Right kidney (tissue), 1 donor: ENCODE measurements at regions not wholly inside any gene's neighbourhood (a gene's known extent, or its start where the extent isn't known, plus 50 kb on each side); places are given as distances from the start of the nearest gene placed in this dataset.

Experiments
- DNase-seq: peaks from one replicate; pipeline ENCODE4 v3.0.0-alpha.2; 2016

DNA sequence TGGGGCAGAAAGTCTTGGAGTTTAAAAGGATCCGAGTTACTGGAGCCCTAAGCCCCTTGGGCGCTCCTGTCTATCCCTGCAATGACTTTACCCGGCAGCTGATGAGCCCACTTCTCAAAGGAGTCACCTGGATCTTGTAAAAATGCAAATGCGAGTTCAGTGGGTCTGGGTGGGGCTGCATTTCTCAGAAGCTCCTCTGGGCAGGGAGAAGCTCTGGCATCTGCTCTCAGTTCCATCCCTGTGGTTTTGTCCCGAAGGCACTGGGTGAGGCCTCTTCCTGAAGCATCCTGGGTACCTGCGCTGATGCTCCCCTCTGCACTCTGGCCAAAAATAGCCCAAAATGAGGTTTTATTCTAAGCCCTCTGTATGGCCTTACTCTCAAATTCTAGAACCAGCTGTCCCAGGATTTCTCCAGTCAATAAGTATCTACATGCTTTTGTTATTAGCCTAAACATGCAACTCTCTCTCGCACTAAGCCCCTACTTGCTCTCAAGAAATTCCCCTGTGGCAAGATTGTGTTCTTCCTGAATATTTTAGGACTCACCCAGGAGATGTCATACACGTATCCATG lies 167.8 kb upstream of the APCDD1 start:
- no peak for DNase-seq

DNA sequence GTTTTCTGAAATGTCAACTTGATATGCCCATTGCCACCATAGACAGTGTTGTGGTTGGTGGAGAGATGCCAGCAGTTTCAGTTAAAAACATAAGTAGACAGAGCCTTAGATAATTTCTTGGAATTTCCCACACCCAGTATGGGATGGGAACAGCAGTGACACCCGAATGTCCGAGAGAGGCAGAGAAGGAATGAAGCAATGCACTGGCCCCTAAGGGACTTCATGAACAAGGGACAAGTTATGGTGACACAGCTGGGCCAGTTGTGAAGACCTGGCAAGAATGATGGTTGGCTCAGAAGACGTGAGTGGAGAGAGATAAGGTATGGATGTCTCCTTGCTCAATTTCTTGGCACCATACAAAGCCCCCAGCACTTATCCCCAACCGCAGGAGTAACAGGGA lies 165.2 kb upstream of the APCDD1 start:
- DNase-seq = no peak

GRCh38 chr18:10289951-10290637 lies 164.3 kb upstream of the APCDD1 start:
- no peak for DNase-seq

GRCh38 chr18:10290638-10291235 lies 163.7 kb upstream of the APCDD1 start:
- DNase-seq = no peak

DNA sequence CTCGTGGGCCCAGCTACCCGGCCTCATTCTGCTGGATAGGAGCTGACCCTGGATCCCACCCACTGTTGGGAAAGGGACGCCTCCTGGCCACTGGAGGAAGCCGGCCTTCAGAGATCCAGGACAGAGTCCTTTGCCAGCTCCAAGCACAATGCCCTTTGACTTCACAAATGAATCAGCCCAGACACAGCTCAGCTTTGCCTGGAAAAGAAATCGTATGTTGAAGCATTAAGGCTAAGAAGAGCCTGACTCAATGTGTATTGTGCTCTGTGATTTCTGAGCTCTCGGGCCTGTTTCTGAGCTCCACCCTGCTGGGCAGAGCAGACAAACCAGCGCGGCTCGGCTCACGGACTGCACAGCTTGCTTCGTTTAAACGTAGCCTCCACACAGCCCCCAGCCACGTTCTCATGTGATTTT lies 162.9 kb upstream of the APCDD1 start:
- no peak for DNase-seq

DNA sequence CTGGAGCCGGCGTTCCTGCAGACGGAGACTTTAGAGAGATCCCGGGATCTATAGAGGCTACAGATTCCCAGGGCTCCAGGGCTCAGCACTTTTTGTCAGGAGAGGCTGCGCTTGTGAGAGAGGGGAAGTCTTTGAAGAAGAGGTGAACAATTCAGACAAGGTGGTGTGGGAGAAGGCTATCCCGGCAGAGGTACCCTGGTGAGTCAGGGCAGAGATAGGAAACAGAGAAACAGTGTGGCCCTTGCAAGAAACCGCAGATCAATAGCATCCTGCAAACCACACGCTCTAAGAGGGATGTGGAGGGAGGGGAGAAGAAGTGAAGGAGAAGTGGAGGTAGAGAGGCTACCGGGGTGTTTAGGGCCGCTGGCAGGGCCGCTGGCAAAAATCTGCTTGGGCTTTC lies 160.5 kb upstream of the APCDD1 start:
- no peak for DNase-seq

GRCh38 chr18:10295751-10296150 lies 158.7 kb upstream of the APCDD1 start:
- no peak for DNase-seq

GRCh38 chr18:10296491-10296890 lies 157.9 kb upstream of the APCDD1 start:
- no peak for DNase-seq

- no peak for DNase-seq
Observed at GRCh38 chr18:10297086-10297485, 157.3 kb upstream of the APCDD1 start.

GRCh38 chr18:10298346-10298745 lies 156.1 kb upstream of the APCDD1 start:
- DNase-seq = no peak

DNA sequence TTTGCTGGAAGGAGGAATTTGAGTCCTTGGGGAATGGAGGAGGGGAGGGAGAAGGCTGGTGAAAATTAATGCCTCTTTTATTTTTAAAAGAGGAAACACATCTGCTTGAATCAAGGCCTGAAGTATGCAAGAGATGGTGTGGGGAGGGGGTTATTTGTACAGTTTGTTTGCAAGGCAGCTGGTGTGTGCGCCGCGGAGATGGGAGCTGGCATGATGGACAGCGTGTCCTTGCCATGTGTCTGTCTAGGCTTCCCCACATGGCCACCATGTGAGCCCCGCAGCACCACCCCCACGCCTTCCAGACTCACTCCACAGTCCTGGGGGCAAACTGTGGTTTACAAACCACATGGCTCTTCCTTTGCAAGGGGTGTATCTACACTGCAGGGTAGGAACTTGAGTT lies 154.8 kb upstream of the APCDD1 start:
- DNase-seq = no peak

GRCh38 chr18:10300739-10301138 lies 153.7 kb upstream of the APCDD1 start:
- DNase-seq = no peak

DNA sequence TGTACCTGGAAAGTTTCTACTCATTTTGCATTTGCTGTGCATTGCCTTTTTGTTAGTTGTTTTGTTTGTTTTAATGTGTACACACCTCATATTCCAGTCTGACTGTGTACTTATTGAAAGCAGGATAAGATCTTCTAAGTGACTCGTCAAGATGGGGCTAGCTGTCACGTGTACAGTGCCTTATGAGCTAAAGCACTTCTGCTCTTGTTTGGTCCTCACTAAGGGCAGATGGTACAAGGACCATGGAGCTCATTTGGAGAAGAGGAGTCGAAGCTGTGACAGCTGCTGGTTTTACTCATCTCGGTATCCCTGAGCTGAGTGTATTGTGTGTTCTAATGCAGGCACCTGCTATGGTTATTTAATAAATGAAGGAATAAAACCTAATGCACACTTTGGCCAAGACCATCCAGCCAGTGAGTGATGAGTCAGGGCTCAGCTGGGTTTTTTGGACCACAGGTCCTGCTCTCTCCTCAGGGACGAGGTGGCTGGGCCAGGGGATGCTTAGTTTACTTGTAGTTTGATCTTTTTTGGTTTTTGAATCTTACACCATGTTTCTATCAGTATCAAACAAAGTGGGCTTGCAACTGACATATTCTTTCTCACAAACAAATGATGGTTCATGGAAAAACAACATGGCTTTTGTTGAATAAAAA lies 152.5 kb upstream of the APCDD1 start:
- DNase-seq = no peak

DNA sequence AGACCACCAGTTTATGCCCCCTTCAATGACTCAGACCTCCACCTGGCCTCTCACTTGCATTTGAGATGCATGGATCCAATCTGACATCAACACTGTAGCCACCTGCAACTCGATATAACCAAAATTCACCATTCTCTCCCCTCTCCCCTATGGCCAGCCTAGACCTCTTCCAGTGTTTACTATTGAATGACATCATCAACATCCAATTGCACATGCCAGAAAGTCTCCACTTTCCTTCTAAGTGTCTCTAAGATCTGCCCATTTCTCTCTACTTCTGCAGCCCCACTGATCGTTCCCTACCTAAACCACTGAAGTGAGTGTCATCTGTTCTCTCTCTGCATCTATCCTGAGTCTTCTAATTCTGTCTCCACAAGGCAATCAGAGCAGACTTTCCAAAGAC lies 151.3 kb upstream of the APCDD1 start:
- DNase-seq = no peak

DNA sequence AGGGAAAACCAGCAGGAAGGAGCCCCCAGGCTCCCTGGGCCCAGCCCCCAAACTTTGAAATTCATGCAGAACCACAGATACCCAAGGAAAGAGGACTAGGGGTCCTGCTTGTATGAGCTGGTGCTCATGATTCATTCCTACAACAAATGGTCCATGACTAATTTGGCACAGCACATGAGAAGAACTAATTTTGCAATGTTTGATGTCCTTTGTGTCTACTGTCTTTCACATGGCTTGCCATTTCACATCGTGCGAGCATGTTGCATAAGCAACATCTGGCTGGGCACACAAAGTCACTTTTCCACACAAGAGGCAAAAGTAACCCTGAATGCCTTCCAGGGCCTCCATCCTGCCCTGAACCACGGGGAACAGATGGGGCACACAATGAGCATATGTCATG lies 149.6 kb upstream of the APCDD1 start:
- no peak for DNase-seq

GRCh38 chr18:10306779-10307178 lies 147.7 kb upstream of the APCDD1 start:
- DNase-seq = no peak

- no peak for DNase-seq
Observed at GRCh38 chr18:10308154-10308553, 146.3 kb upstream of the APCDD1 start.

DNA sequence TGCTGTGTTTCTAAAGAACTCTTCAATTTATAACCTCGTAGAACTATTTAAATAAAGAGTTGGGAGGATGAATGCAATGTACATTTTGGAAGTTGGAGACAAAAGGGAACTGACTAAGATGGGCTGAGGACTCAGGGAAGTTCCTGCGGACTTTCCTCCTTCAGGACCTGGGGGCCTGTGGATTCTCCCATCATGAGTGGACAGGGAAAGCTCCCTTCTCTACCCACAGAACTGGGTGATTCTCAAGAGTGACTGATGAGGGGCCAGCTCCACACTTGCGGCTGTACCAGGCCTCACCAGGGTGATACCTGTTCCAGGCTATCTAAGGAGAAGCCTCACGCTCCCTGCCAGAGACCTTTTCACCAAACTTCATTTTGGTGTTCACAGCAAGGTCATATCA lies 143.8 kb upstream of the APCDD1 start:
- DNase-seq = no peak

GRCh38 chr18:10312326-10313015 lies 142.0 kb upstream of the APCDD1 start:
- no peak for DNase-seq

- no peak for DNase-seq
Observed at GRCh38 chr18:10313016-10313342, 141.5 kb upstream of the APCDD1 start.

- no peak for DNase-seq
Observed at GRCh38 chr18:10314066-10314465, 140.4 kb upstream of the APCDD1 start.

DNA sequence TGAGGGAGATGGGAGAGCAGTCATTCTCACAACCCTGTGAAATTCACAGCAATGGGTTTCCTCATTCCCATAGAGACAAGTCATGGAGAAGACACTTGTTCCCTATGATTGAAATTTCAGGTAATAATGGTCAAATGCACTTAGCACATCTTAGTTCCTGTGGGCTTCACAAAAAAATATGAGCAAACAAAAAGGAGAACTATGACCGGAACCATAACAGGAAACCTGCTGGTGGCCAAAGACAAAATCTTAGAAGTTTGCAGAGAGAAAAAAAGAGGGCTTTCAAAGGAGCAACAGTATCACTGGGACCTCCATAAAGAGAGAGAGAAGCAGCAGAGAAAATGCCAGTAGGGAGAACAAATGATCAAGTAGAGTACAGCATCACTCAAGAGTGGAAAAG lies 138.9 kb upstream of the APCDD1 start:
- DNase-seq = no peak

DNA sequence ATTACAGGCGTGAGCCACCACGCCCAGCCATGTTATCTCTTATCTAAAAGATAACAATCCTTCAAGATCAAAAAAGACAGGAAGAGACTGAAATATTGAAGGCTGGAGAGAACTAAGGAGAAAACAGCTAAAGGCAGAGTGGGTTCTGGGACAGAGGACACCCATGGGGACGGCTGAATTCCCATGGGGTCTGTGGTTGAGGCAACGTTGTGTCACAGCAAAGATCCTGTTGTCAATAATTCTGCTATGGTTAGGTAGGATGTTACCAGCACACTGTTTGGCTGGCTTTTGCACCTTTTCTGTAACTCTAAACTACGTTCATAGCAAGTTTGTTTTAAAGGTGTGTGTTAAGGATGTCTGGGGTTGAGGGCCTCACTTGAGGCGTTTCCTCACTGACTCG lies 137.7 kb upstream of the APCDD1 start:
- DNase-seq = no peak
